Prostate gland (tissue), 2 donors: ENCODE measurements at regions not wholly inside any gene's neighbourhood (a gene's known extent, or its start where the extent isn't known, plus 50 kb on each side); places are given as distances from the start of the nearest gene placed in this dataset.

Experiments used
- POLR2A ChIP-seq: fragments of 450-650 bp; IDR thresholded peaks from one replicate; pipeline ENCODE4 v1.6.1; 2016; ENCODE audit warnings: antibody characterized with exemption, mild to moderate bottlenecking
- POLR2AphosphoS5 ChIP-seq: sonication (generic); formaldehyde crosslinking; IDR thresholded peaks from one replicate; pipeline ENCODE4 v1.6.1; 2017; ENCODE audit warnings: antibody characterized with exemption
- TF ChIP-seq, protein P1 (sequence below), 4 experiments: fragments of 200-600 bp in 2 of 4; fragments of 450-650 bp in 2 of 4; sonication (generic) in 2 of 4; IDR thresholded peaks; 1 replicate in 3 of 4; 2 replicates in 1 of 4; pipeline ENCODE4 v1.5.1; 2016 to 2019; ENCODE audit warnings: antibody characterized with exemption in 4 of 4, mild to moderate bottlenecking in 2 of 4, moderate library complexity in 2 of 4

DNA sequence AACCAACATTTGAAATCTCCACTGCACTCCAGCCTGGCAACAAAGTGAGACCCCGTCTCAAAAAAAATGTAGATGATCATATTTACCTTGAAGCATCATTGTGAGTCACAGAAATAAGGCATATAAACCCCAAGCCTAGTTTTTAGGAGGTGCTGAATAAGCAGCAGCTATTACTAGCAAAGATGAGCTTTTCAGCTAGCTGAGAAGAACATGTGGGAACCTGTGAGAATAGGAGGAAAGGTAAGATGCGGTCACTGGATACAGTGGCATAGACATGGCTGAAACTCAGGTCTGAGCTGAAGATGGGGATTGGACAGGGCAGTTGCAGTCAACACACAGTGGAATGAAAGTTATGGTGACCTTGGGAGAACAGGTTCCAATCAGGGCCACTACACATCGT is 284.3 kb upstream of the IRAK1BP1 start:
- TF ChIP-seq POLR2A = no peak
- TF ChIP-seq, protein P1, sequence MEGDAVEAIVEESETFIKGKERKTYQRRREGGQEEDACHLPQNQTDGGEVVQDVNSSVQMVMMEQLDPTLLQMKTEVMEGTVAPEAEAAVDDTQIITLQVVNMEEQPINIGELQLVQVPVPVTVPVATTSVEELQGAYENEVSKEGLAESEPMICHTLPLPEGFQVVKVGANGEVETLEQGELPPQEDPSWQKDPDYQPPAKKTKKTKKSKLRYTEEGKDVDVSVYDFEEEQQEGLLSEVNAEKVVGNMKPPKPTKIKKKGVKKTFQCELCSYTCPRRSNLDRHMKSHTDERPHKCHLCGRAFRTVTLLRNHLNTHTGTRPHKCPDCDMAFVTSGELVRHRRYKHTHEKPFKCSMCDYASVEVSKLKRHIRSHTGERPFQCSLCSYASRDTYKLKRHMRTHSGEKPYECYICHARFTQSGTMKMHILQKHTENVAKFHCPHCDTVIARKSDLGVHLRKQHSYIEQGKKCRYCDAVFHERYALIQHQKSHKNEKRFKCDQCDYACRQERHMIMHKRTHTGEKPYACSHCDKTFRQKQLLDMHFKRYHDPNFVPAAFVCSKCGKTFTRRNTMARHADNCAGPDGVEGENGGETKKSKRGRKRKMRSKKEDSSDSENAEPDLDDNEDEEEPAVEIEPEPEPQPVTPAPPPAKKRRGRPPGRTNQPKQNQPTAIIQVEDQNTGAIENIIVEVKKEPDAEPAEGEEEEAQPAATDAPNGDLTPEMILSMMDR (IDR thresholded peaks at IDR 0.05) = no peak
- no peak for TF ChIP-seq POLR2AphosphoS5
